Ramos (cell line): ENCODE measurements at regions not wholly inside any gene's neighbourhood (a gene's known extent, or its start where the extent isn't known, plus 50 kb on each side); places are given as distances from the start of the nearest gene placed in this dataset.

Source experiments
- in situ Hi-C: fragments of 300-500 bp; cut with MboI; formaldehyde crosslinking; loops from one replicate; pipeline ENCODE4 v1.14.3; 2022; ENCODE audit warnings: low sequenced_read_pairs; ENCODE audit not compliant: unreplicated experiment

GRCh38 chr3:57009802-57010201 is 50.7 kb upstream of the SPATA12 start:
- in situ Hi-C loops, result no loop called here

DNA sequence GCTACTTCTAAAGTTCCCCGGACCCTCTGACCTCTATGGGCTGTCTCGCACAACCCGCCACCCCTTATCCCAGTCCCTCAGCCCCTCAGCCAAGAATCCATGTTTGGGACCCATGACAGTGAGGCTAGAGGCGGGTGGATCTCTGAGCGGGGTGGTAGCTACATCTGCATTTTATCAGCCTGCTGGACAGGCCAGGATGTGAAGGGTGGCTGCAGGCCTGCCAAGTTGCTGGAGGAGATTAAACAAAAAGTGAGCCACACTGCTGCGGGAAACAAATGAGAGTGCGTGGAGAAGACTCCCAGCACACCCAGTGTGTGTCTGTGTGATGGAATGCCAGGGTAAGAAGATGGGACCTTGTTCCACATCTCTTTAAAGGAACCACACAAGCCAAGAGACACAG is 51.1 kb upstream of the SPATA12 start:
- in situ Hi-C loops, result no loop called here

- in situ Hi-C loops, result no loop called here
Measured at GRCh38 chr3:57007521-57008460, 52.7 kb upstream of the SPATA12 start.

GRCh38 chr3:57006949-57007419 is 53.5 kb upstream of the SPATA12 start:
- in situ Hi-C loops, result no loop called here

DNA sequence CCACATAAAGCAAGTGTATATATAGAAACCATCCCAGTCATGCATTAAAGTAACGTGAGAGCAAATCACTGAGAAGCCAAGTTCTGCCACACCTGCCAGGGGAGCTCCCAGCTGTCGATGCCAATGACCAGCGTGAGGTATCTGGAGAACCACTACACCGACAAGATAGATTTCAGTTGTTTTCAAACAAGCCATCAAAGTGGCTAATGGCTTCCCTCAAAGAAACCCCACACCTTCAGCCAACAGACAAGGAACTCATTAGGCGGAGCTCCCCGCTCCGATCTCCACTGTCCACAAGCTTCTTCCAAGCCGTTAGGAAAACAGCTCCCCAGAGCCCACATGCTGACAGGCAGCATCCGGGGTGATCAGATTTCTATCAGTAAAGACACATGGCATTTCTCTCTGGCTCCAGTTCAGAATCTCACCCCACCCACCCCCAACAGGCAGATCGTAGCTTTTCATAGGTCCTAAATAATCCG is 54.2 kb upstream of the SPATA12 start:
- in situ Hi-C loops, result no loop called here

DNA sequence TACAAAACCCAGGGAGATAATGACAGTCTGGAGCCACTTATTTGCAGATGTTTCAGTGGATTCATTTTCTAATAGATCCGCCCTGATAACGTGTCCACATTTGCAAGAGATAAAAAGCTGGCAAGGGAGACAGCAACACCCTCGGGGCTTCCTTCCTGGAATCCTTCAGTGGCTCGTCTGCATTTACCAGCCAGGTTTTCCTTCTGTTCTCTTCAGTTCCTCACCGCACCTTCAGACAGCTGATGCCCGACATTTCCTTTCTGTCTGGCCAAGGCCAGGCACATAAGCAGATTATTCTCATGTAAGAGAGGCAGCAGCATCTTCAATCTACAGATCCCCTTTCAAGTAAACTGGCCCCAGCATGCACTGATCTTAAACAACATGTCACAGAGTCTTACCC is 56.2 kb upstream of the SPATA12 start:
- in situ Hi-C loops, result no loop called here

- in situ Hi-C loops, result no loop called here
Measured at GRCh38 chr3:57003676-57004075, 56.8 kb upstream of the SPATA12 start.

- in situ Hi-C loops, result no loop called here
Measured at GRCh38 chr3:57001356-57001755, 59.1 kb upstream of the SPATA12 start.

DNA sequence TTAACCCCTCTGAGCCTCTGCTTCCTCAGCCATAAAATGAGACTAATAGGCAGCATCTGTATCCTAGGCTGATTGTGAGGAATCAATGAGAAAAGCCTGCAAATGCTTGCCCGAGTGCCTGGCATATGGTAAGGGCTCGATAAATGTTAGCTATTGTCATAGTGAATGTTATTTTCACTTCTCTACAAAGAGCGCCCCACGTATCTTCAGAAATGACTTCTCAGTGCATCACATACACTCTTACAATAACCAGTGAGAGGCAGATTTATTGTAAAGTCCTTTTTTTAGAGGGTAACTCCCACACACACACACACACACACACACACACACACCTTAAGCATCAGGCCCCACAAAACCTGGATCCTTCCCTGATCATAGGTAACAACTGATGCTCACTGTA is 60.5 kb upstream of the SPATA12 start:
- in situ Hi-C loops, result no loop called here

GRCh38 chr3:56999547-56999946 is 60.9 kb upstream of the SPATA12 start:
- in situ Hi-C loops, result loop anchor here (25.0 kb wide), 1 partner anchor 662 kb away; no protein-coding TSS in a partner anchor

- in situ Hi-C loops, result loop anchor here (25.0 kb wide), 1 partner anchor 661 kb away; no protein-coding TSS in a partner anchor
Measured at GRCh38 chr3:56998076-56998529, 62.4 kb upstream of the SPATA12 start.

GRCh38 chr3:56997675-56998074 is 62.8 kb upstream of the SPATA12 start:
- in situ Hi-C loops, result loop anchor here (25.0 kb wide), 1 partner anchor 660 kb away; no protein-coding TSS in a partner anchor

DNA sequence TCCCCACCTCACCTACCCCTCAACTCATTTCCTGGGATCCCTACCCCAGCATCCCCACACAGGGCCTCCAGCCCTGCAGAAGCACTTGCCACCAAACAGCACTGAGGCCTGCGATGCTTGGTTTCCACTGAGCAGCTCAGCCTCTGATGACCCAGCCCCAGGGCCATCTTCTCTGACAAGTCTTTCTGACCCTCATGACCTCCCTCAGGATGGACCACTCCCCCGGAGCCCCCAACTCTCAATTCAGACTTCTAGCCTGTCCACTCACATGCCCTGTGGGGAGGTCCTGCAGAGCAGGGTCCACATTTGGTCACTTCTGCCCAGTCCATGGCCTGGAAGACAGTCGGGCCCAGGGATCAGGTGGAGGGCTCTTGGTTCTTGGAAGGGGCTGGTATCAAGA is 63.4 kb upstream of the SPATA12 start:
- in situ Hi-C loops, result loop anchor here (25.0 kb wide), 1 partner anchor 660 kb away; no protein-coding TSS in a partner anchor

GRCh38 chr3:56994391-56994790 is 66.1 kb upstream of the SPATA12 start:
- in situ Hi-C loops, result loop anchor here (25.0 kb wide), 1 partner anchor 657 kb away; no protein-coding TSS in a partner anchor

DNA sequence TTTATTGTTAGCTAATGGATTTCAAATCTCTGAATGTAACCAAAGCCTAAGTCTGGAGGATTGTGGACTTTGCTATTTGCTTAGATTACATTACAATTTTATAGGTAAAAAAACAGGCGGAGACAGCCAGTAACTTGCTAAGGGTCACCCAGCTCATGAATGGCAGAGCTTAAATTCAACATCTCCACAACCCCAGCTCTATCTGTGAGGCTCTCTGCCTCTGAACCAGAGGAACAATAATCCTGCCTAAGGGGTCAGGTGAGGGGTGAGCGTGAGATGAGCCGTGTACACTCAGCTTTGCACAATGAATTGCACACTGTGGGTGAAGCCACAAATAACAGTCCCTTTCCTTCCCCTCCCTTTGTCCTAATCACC is 69.8 kb upstream of the SPATA12 start:
- in situ Hi-C loops, result loop anchor here (25.0 kb wide), 1 partner anchor 653 kb away; no protein-coding TSS in a partner anchor

DNA sequence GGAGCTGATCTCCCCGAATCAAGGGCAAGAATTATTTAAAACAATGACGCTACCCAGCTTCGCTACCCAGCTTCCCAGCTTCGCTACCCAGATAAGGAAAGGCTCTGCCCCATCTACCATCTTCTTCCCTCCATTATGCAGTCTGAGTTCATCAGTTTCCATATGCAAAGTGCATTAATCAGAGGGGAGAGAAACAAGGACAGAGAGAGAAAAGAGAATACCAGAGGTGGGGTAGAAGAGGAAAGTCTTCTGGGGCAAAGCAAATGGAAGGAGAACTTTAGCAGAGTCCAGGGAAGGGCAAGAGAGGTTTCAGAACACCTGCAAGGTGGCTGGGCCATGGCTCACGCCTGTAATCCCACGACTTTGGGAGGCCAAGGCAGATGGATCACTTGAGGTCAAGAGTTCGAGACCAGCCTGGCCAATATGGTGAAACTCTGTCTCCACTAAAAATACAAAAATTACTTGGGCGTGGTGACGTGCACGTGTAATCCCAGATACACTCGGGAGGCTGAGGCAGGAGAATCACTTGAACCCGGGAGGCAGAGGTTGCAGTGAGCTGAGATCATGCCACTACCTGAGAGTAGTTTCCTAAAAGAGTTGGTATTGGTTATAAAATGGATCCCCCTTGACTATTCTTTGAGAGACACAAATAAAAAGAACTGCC is 70.4 kb upstream of the SPATA12 start:
- in situ Hi-C loops, result loop anchor here (5.0 to 25.0 kb wide), 3 partner anchors 135 to 653 kb away; no protein-coding TSS in a partner anchor

DNA sequence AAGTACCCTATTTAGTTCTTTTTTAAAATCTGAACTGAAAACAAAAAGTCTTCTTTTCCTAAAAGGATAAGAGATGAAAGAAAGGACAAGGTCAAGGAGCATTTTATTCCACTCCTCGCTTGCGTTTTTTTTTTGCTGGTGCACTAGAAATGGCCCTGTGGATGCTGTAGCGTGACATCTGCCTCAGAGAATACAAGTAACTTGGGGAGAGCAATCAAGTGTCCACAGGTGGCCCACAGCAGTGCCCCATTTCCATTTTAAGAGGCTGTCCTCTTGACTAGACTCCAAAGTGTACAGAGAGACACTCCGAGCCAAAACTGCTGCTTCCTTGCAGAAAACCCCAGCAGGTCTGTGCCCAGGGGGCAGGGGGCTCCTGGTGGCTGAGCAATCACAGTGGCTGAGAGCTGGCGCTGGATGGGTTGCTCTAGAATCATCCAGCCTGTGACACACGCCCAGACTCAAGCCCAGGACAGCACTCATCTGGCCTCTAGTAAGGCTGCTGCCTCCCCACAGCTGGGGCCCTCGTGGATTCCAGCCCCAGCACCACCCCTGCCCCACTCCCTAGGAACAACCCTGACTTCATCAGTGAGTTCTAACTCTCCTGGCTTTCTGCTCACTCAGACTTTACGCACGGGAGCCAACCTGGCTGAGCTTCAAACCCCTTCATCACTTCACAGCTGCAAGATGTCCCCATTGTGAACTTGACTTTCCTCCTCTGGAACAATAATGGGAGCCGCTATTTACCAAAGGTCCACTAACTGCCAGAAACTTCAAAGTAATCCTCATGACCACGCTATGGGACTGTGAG is 71.1 kb upstream of the SPATA12 start:
- in situ Hi-C loops, result loop anchor here (5.0 to 25.0 kb wide), 3 partner anchors 135 to 652 kb away; no protein-coding TSS in a partner anchor

- in situ Hi-C loops, result loop anchor here (5.0 to 25.0 kb wide), 3 partner anchors 134 to 651 kb away; no protein-coding TSS in a partner anchor
Measured at GRCh38 chr3:56988458-56989168, 71.9 kb upstream of the SPATA12 start.
